Hepatocyte (in vitro differentiated cells): ENCODE measurements at regions not wholly inside any gene's neighbourhood (a gene's known extent, or its start where the extent isn't known, plus 50 kb on each side); places are given as distances from the start of the nearest gene placed in this dataset.

ENCODE experiments used
- EZH2 ChIP-seq: fragments of 200-600 bp; sonication (generic); IDR thresholded peaks from 2 replicates; pipeline ENCODE4 v1.6.1; 2016; ENCODE audit warnings: antibody characterized with exemption, mild to moderate bottlenecking, borderline replicate concordance
- TF ChIP-seq, protein P1 (sequence below): fragments of 200-600 bp; sonication (generic); IDR thresholded peaks from 2 replicates; pipeline ENCODE4 v1.5.1; 2016; ENCODE audit warnings: antibody characterized with exemption, mild to moderate bottlenecking; ENCODE audit not compliant: poor library complexity

DNA sequence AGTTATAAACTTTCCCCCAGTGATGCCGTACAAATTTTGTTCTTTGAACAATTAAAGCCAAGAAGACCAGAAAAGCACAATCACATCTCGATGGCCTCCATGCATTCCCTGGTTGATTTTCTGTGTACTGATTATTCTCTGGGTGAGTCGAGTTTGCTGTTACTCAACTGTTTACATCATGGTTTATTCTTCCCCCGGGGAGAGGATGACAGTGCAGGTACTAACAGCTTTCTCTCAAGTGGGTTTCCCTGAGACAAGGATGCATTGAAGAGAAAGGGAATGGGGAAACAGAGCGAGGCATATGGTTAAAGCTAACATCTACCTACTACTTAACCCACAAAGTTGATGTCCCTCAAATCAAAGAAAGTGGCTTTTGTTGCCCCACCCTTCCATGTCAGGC lies 410.8 kb upstream of the FANCL start:
- TF ChIP-seq, protein P1, sequence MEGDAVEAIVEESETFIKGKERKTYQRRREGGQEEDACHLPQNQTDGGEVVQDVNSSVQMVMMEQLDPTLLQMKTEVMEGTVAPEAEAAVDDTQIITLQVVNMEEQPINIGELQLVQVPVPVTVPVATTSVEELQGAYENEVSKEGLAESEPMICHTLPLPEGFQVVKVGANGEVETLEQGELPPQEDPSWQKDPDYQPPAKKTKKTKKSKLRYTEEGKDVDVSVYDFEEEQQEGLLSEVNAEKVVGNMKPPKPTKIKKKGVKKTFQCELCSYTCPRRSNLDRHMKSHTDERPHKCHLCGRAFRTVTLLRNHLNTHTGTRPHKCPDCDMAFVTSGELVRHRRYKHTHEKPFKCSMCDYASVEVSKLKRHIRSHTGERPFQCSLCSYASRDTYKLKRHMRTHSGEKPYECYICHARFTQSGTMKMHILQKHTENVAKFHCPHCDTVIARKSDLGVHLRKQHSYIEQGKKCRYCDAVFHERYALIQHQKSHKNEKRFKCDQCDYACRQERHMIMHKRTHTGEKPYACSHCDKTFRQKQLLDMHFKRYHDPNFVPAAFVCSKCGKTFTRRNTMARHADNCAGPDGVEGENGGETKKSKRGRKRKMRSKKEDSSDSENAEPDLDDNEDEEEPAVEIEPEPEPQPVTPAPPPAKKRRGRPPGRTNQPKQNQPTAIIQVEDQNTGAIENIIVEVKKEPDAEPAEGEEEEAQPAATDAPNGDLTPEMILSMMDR, result no peak
- TF ChIP-seq EZH2, result no peak
